ENCODE measurements at regions not wholly inside any gene's neighbourhood (a gene's known extent, or its start where the extent isn't known, plus 50 kb on each side); places are given as distances from the start of the nearest gene placed in this dataset.
"Not testable (repeated sequence)": the region's sequence is repeated elsewhere in the genome, so short reads cannot be mapped to it uniquely, and the experiment has no call there.

- TF ChIP-seq SUZ12 (IDR thresholded peaks at IDR 0.05); FOXM1 (IDR thresholded peaks at IDR 0.05; ENCODE audit: borderline replicate concordance); FOXA1 (IDR thresholded peaks at IDR 0.05); BHLHE40 (IDR thresholded peaks at IDR 0.05; ENCODE audit: borderline replicate concordance); HDGF (IDR thresholded peaks at IDR 0.05; ENCODE audit: borderline replicate concordance); TARDBP (IDR thresholded peaks at IDR 0.05); SP1 (IDR thresholded peaks at IDR 0.05); ARNT (IDR thresholded peaks at IDR 0.05); FOXK2 (IDR thresholded peaks at IDR 0.05); L3MBTL2 (conservative IDR thresholded peaks at IDR 0.05); CTBP1 (IDR thresholded peaks at IDR 0.05; ENCODE audit: borderline replicate concordance); ZNF384 (IDR thresholded peaks at IDR 0.05); ELF4 (IDR thresholded peaks at IDR 0.05): not testable (repeated sequence)
- TF ChIP-seq, protein P1, sequence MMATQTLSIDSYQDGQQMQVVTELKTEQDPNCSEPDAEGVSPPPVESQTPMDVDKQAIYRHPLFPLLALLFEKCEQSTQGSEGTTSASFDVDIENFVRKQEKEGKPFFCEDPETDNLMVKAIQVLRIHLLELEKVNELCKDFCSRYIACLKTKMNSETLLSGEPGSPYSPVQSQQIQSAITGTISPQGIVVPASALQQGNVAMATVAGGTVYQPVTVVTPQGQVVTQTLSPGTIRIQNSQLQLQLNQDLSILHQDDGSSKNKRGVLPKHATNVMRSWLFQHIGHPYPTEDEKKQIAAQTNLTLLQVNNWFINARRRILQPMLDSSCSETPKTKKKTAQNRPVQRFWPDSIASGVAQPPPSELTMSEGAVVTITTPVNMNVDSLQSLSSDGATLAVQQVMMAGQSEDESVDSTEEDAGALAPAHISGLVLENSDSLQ (IDR thresholded peaks at IDR 0.05): not testable (repeated sequence)
Observed at GRCh38 chr1:147098338-147098973, 73.8 kb downstream of the PRKAB2 start.
